ENCODE measurements at regions not wholly inside any gene's neighbourhood (a gene's known extent, or its start where the extent isn't known, plus 50 kb on each side); places are given as distances from the start of the nearest gene placed in this dataset.

DNA sequence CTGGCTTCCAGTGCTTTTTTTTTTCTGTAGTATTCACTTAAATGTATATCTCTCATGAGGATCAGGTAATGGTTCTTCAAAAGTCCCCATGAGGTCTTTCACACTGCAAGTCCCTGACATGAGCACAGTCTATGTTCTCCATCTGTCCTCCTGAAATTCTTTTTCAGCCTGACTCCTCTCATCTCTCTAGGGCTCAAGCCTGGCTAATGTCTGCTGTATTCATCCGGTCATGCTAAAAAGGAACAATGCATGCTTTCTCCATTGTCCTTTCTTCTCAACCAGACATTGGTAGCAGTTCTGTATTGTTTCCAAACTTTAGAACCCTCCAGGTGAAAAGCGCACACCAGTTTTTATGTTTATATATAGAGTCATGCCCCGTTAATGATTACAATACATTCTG, 368.3 kb upstream of the OLFM3 start:
- Mint-ChIP-seq H3K27ac (ENCODE audit: unreplicated experiment) (no peak overlapping the region), H3K36me3 (ENCODE audit: low read depth) (no peaks in the 10 kb centered on the region), H3K27me3 (ENCODE audit: low read depth) (peaks cover 5% of the 10 kb centered on the region), H3K9me3 (ENCODE audit: low read depth) (no peaks in the 10 kb centered on the region), H3K4me3 (ENCODE audit: unreplicated experiment) (no peak overlapping the region), H3K4me1 (ENCODE audit: low read depth) (peaks cover 6% of the 10 kb centered on the region)
- DNase-seq (ENCODE audit: low spot score), result no peak
- TF ChIP-seq, protein P1, sequence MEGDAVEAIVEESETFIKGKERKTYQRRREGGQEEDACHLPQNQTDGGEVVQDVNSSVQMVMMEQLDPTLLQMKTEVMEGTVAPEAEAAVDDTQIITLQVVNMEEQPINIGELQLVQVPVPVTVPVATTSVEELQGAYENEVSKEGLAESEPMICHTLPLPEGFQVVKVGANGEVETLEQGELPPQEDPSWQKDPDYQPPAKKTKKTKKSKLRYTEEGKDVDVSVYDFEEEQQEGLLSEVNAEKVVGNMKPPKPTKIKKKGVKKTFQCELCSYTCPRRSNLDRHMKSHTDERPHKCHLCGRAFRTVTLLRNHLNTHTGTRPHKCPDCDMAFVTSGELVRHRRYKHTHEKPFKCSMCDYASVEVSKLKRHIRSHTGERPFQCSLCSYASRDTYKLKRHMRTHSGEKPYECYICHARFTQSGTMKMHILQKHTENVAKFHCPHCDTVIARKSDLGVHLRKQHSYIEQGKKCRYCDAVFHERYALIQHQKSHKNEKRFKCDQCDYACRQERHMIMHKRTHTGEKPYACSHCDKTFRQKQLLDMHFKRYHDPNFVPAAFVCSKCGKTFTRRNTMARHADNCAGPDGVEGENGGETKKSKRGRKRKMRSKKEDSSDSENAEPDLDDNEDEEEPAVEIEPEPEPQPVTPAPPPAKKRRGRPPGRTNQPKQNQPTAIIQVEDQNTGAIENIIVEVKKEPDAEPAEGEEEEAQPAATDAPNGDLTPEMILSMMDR (IDR thresholded peaks at IDR 0.05), result no peak

DNA sequence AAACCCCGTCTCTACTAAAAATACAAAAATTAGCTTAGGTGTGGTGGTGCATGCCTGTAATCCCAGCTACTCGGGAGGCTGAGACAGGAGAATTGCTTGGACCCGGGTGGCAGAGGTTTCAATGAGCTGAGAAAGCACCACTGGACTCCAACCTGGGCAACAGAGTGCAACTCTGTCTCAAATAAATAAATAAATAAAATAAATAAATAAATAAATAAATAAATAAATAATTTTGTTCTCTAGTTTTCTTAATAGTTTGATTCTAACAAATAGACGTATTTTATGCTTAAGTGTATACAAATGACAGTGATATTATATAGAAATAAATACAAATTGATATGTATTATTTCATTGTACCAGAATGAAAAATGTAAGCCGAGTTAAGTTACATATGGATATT, 339.9 kb upstream of the OLFM3 start:
- Mint-ChIP-seq H3K27ac (ENCODE audit: unreplicated experiment) (no peak overlapping the region), H3K4me3 (ENCODE audit: unreplicated experiment) (no peak overlapping the region), H3K9me3 (ENCODE audit: low read depth) (no peaks in the 10 kb centered on the region), H3K4me1 (ENCODE audit: low read depth) (no peaks in the 10 kb centered on the region), H3K36me3 (ENCODE audit: low read depth) (no peaks in the 10 kb centered on the region), H3K27me3 (ENCODE audit: low read depth) (peaks cover 14% of the 10 kb centered on the region)
- TF ChIP-seq, protein P1 (IDR thresholded peaks at IDR 0.05), result no peak
- no peak for DNase-seq (ENCODE audit: low spot score)

DNA sequence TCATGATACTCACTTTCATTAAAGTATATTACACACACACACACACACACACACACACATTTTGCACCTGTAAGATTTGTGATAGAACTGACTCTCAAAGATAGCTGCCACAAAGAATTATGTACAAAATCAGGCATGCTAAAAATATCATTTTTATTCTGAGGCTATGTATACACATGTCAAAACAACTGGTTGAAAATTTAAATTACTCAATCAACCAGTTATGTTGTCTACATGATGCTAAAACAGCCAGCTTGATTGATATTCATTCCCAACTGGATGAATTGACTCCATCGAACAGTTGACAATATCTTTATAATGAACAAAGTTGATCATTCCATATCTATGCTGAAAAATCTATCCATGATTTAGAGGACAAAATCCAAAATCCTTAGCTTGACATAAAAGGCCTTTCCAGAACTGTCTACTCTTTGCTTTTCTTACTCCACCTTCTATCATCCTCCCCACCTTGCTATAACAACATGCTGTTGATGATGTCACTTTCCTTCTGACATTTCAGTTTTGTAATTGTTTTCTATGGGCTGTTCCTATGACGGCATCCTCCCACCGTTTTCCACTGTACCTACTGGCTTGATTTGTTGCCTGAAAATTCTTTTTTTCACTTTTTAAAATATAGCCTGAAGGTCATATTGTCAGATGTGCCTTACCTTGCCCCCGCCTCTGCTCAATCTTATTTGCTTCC, 321.5 kb upstream of the OLFM3 start:
- Mint-ChIP-seq H3K36me3 (ENCODE audit: low read depth) (no peaks in the 10 kb centered on the region), H3K9me3 (ENCODE audit: low read depth) (peaks cover 5% of the 10 kb centered on the region), H3K27me3 (ENCODE audit: low read depth) (peaks cover 8% of the 10 kb centered on the region), H3K4me1 (ENCODE audit: low read depth) (no peaks in the 10 kb centered on the region), H3K27ac (ENCODE audit: unreplicated experiment) (no peak overlapping the region), H3K4me3 (ENCODE audit: unreplicated experiment) (no peak overlapping the region)
- DNase-seq (ENCODE audit: low spot score), result no peak
- TF ChIP-seq, protein P1 (IDR thresholded peaks at IDR 0.05), result no peak

DNA sequence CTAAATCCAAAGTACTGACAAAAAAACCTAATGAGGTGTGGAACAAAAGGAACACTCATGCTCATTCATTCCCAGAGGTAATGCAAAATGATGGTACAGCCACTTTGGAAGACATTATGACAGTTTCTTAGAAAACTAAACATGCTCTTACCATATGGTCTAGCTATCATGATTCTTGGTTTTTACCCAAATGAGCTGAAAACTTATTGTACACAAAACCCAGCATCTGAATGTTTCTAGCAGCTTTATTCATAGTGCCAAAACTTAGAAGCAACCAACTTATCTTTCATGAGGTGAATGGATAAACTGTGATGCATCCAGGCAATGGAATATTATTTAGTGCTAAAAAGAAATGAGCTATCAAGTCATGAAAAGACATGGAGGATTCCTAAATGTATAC, 318.4 kb upstream of the OLFM3 start:
- Mint-ChIP-seq H3K27me3 (ENCODE audit: low read depth) (peaks cover 5% of the 10 kb centered on the region), H3K4me3 (ENCODE audit: unreplicated experiment) (no peak overlapping the region), H3K27ac (ENCODE audit: unreplicated experiment) (no peak overlapping the region), H3K36me3 (ENCODE audit: low read depth) (no peaks in the 10 kb centered on the region), H3K9me3 (ENCODE audit: low read depth) (peaks cover 5% of the 10 kb centered on the region), H3K4me1 (ENCODE audit: low read depth) (no peaks in the 10 kb centered on the region)
- DNase-seq (ENCODE audit: low spot score), result no peak
- TF ChIP-seq, protein P1 (IDR thresholded peaks at IDR 0.05), result no peak

DNA sequence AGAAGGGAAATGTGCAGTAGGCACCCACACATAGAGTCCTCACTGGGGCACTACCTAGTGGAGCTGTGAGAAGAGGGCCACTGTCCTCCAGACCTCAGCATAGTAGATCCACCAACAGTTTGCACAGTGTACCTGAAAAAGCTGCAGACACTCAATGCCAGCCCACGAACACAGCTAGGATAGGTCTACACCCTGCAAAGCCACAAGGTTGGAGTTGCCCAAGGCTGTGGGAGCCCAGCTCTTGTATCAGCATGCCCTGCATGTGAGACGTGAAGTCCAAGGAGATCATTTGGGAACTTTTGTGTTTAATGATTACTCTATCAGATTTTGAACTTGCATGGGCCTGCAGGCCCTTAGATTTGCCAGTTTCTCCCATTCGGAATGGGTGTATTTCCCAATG, 299.4 kb upstream of the OLFM3 start:
- no peaks in the 10 kb centered on the region for H3K4me1 Mint-ChIP-seq (ENCODE audit: low read depth)
- H3K27ac Mint-ChIP-seq (ENCODE audit: unreplicated experiment), result no peak overlapping the region
- H3K27me3 Mint-ChIP-seq (ENCODE audit: low read depth), result no peaks in the 10 kb centered on the region
- H3K9me3 Mint-ChIP-seq (ENCODE audit: low read depth), result peaks cover 8% of the 10 kb centered on the region
- TF ChIP-seq, protein P1 (IDR thresholded peaks at IDR 0.05), result no peak
- H3K4me3 Mint-ChIP-seq (ENCODE audit: unreplicated experiment), result no peak overlapping the region
- no peaks in the 10 kb centered on the region for H3K36me3 Mint-ChIP-seq (ENCODE audit: low read depth)
- no peak for DNase-seq (ENCODE audit: low spot score)
